HG03095 (cell line): ENCODE measurements at regions not wholly inside any gene's neighbourhood (a gene's known extent, or its start where the extent isn't known, plus 50 kb on each side); places are given as distances from the start of the nearest gene placed in this dataset.
"Not testable (repeated sequence)": the region's sequence is repeated elsewhere in the genome, so short reads cannot be mapped to it uniquely, and the experiment has no call there.

Source experiments
- ATAC-seq: cut with Tn5 transposase; IDR thresholded peaks from one replicate; pipeline ENCODE4 v1.9.1; 2021; ENCODE audit warnings: moderate library complexity; ENCODE audit not compliant: unreplicated experiment

DNA sequence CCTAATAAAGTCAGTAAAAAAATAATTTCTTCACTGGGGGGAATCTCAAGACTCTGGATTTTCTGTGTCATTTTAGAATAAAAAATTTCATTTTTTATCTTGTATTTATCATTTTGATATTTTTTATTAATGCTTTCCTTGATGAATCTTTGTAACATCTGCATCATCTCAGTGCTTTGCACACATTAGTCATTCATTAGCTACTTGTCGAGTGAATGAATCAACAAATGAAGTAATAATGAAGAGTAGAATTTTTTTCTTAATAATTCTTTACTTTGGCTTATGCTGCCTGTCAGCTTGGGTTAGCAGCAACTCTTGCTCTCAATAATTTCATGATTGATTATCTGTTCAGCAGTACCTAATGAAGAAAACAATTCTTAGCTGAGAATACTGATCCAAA is 530.8 kb downstream of the GRXCR1 start:
- no peak for ATAC-seq

DNA sequence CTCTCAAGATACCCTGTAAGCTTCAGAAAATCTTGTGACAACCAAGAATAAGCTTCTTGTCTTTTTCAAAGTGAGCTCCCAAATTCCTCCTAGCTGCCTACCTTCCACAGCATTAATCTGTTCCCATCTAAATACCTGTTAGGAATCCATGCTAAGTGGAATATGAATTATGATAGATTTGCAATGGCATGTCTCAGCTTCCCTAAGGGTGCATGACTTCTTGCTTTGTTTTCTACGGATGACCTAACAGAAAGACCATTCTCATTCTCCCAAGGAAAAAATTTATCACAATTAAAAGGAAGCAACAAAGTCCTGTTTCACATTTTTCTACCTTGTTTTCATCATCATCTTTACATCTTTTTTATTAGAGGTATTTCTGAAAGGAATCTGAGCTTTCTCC is 532.7 kb downstream of the GRXCR1 start:
- ATAC-seq = no peak

DNA sequence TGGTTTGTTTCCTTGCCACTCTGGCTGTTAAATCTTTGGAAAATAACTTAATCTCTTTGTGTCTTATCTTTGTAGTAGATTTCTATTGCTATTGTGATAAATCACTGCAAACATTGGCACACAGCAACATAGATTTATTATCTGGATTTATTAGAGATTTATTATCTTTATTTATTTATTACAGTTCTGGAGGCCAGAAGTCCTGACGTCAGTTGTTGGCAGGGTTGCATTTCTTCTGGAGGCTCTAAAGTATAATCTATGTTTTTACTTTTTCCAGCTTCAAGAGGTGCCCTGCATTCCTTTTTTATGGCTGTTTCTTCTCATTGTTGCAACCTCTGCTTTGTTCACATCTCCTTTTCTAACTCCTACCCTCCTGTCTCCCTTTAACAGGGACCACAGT is 542.8 kb downstream of the GRXCR1 start:
- no peak for ATAC-seq

DNA sequence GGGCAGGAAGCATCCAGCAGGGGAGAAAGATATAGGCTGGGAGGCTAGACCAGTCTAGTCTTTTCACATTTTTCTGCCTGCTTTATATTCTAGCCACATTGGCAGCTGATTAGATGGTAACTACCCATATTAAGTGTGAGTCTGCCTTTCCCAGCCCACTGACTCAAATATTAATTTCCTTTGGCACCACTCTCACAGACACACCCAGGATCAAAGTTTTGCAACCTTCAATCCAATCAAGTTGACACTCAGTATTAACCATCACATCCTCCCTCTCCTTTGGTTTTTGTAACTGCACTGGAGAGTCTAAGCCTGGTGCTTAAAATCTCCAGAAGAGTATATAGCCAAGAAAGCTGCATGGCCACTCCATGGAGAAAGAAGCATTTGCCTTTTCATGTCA is 560.4 kb downstream of the GRXCR1 start:
- no peak for ATAC-seq

DNA sequence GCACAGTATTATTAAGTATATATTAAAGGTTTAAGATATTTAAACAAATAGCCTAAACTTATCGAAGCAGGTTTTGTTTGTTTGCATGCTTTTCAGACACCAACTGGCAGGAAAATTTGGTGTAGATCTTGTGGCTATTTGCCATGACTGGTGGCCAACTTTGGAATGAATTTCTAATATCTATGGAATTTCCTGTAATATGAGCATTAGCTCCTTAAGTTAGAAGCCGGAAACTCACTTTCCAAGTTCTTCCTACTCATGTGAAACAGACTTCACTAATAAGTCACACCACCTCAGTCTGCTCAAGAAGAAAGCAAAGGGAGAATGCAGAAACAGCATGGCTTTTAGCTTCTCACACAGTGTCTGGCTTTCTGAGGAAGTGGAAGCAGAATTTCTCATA is 563.9 kb downstream of the GRXCR1 start:
- ATAC-seq = no peak

DNA sequence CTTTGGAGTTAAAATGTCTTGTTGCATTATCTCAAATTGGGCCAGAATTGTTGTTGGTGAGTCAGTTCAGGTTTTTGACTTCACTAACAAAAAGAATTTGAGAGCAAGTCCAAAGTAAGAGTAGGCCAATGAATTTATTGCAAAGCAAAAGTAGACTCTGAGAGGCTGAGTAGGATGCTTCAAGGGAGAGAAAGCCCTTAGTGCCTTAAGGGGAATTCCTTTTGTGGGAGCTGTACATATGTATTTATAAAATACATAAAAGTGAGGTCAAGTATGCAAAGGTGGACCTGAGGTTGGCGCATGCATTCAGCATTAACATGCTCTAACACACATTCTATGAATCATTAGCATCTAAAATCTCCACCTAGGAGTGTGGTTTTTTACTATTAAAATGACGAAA is 565.4 kb downstream of the GRXCR1 start:
- no peak for ATAC-seq

DNA sequence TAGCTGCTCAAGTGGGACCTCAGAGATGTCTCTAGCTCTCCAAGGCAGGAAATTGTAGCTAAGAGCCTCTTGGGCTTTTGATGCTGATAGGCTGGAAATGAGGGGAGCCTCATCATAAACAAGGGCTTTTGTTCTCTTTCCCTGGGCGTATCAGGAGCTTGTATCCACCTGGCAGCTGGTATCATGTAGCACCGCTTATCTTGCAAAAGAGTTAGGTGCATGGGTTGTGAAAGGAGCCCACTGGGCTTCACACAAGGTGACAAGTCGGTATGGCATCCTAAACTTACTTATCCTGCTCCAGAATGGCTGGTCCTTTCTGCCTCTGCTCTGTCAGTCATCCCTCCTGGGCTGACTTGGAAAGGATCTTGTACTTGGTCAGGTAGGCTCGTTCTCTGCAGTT is 565.8 kb downstream of the GRXCR1 start:
- ATAC-seq = no peak

DNA sequence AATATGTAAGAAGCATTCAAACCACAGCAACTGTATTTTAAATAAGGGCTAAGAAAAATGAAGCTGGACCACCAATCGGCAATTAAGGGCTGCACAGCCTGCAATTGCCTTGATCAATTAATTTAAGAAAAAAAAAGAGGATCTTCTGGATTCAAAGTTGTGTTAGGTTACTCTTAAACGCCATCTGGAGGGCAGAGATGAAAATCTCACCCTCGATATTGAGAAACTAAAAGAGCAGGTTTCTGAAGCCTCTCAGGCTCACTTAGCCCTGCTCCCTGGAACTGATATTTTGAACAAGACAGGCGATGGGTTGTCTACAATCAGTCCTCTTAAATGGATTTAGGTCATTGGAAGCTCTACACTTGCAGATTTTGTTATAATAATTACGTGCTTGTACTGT is 579.4 kb downstream of the GRXCR1 start:
- ATAC-seq = no peak

DNA sequence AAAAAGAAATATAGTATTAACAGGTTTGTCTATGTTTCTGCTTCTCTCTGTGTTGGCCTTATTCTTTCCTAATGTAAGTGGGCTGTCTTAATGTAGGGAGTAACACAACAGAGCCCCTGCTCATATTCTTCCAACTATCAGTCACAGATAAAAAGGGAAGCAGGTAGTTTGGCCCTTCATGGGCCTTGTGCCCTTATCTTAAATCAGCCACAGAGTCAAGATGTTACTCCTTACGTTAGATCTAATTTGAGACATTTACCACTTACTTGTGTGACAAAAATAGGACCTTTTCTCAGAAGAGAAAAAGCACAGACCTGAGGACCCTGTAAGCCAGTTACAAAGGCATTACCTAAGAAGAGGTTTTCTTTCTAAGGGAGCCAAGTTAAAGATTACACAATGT is 589.0 kb downstream of the GRXCR1 start:
- ATAC-seq = no peak

DNA sequence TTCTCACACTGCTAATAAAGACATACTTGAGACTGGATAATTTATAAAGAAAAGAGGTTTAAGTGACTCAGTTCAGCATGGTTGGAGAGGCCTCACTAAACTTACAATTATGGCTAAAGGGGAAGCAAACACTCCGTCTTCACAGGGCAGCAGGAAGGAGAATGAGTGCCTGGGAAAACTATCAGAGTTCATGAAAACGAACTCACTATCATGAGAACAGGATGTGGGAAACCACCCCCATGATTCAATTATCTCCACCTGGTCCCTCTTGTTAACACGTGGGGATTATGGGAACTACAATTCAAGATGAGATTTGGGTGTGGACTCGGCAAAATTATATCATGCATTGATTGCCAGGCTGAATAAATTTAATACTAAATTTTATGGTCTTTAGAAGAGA is 592.7 kb downstream of the GRXCR1 start:
- no peak for ATAC-seq

DNA sequence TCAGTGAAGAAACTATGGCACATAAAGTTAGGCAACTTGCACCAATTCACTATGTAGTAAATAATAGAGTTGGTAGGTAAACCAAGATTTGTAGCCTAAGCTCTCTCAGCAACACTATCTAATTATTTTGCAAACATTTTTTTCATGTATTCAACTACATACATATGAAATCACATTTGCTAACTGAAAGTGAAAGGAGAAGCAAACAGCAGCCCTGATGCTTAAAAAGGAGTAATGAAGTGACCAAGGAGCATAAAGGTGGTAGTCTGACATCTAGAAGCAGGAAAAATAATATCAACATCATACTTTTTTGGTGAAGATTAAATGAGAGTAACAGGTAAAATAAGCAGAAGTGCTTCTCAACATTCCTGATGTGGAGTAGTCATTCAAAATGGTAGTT is 603.7 kb downstream of the GRXCR1 start:
- no peak for ATAC-seq

DNA sequence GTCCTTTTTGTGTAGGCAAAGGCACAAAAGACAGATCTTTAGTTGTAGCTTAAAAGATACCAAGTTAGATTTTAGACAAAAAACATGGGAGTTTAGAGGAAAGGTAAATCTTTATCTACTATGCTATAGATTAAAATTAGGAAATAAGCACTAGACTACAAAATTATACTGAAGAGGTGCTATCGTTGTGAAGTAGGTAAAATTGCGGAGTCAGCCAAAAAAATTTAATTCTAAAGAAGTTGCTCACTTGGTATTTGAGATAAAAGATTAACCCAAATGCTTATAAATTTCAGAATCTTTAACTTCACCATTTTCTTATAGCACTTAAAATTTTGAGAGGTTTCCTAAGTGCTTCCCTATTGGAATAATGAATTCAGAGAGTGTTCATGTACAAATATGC is 604.1 kb downstream of the GRXCR1 start:
- ATAC-seq = no peak

DNA sequence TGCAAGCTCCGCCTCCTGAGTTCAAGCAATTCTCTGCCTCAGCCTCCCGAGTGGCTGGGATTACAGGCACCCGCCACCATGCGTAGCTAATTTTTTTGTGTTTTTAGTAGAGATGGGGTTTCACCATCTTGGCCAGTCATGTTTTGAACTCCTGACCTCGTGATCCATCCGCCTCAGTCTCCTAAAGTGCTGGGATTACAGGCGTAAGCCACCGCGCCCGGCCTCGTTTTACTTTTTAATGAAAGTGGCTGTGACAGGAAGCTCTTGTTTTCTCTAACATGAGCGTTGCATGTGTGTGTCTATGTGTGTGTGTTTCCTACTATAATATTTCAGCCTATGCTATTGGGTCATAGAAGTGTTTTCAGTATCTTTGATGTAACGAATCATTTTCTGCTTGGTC is 613.3 kb downstream of the GRXCR1 start:
- not testable (repeated sequence) for ATAC-seq

DNA sequence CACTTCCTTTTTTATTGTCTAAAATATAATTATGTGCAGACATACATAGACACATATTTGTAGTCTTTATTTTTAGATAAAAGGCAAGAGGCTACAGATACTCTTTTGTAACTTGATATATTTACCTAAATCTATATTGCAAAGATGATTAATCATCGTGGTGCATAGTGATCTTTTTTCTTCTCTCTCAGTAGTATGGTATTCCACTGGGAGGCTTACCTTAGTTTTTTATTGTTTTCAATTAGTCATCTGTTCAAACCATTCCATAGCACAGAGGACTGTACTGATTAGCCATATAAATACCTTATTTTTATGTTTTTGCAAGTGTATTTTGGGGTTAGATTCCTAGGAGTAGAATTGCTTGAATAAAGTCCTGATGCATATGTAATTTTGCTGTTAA is 619.7 kb downstream of the GRXCR1 start:
- no peak for ATAC-seq

DNA sequence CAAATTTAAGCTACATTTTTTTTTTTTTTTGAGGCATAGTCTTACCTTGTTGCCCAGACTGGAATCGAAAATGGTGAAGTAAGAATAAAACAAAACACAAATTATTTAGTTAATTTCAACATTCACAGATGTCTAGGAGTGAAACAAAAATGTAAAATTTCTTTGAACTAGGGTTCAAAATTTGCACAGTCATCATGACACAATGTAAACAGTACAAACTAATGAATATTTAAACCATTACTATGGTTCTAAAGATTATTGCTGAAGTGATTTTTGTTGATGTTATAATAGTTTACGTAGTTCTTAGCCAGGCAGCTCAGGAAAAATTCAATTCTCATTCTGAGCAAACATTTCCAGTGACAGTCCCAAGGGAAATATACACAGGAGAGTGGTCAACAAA is 633.1 kb downstream of the GRXCR1 start:
- ATAC-seq = no peak

DNA sequence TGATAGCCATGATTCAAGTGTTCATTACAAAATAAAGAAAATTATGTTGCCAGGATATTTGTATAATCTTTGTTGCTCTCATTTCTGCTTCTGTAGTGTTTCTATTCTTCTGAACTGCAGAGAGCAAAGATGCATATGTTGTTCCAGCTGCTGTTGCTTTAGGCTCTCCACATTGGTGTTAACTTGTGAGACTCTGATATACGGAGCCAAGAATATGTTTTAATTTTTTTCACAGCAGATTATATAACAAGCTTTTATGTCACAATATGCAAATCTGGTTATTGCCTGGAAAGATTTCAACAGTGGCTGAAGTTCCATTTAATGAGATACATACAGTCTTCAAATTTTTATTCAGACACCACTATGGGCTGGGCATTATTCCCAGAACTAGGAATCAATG is 655.0 kb downstream of the GRXCR1 start:
- no peak for ATAC-seq

DNA sequence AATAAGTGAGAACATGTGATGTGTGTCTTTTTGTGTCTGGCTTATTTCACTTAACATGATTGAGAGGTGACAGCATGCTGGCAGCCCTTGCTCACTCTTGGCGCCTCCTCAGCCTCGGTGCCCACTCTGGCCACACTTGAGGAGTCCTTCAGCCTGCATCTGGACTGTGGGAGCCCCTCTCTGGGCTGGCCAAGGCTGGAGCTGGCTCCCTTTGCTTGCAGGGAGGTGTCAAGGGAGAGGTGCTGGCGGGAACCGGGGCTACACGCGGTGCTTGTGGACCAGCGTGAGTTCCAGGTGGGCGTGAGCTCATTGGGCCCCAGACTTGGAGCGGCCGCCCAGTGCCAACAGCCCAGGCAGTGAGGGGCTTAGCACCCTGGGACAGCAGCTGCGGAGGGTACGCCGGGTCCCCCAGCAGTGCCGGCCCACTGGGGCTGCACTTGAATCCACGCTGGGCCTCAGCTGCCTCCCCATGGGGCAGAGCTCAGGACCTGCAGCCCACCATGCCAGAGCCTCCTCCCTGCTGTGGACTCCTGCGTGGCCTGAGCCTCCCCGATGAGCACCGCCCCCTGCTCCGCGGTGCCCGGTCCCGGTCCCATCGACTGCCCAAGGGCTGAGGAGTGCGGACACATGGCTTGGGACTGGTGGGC is 658.6 kb downstream of the GRXCR1 start:
- ATAC-seq = no peak

DNA sequence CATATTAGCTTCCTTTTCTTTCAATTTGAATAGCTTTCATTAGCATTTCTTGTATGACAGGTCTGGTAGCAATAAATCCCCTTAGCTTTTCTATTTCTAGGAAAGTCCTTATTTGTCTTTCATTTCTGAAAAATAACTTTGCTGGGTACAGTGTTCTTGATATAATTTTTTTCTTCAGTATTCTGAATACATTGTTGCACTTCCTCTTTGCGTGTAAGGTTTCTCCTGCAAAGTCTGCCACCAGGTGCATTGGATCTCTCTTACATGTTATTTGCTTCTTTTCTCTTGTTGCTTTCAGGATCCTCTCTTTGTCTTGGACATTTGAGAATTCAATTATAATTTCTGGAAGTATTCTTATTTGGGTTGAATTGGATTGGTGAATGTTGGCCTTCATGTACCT is 663.7 kb downstream of the GRXCR1 start:
- ATAC-seq = no peak

DNA sequence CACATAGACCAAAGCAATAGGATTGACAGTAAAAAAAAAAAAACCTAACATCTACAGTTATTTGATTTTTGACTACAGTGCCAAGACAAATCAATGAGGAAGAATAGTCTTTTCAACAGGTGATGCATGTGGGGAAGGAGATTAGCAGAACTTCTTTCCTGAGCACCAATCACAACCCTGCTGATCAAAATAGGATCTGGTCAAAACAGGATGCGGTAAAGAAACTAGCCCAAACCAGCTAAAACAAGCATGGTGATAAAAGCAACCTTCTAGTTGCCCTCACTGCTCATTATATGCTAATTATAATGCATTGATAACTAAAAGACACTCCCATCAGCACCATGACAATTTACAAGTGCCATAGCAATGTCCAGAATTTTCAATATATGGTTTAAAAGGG is 667.5 kb downstream of the GRXCR1 start:
- no peak for ATAC-seq

DNA sequence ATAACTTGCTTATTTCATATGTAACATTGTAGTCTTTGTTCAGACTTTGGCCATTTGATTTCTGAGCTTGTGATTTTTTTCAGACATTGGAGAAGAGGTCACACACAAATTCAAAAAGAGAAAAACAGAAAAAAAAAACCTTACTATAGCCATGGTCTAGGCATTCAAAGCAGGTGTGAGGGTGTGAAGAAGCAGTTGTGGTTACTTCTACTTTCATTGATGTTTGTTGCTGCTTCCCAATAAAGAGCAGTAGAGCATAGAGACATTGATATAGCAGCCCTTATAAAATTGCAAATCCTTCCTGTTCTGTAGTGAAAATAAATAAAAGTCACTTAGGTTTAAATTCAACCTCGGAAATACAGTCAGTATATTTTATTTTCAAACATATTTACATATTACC is 671.6 kb downstream of the GRXCR1 start:
- ATAC-seq = no peak

DNA sequence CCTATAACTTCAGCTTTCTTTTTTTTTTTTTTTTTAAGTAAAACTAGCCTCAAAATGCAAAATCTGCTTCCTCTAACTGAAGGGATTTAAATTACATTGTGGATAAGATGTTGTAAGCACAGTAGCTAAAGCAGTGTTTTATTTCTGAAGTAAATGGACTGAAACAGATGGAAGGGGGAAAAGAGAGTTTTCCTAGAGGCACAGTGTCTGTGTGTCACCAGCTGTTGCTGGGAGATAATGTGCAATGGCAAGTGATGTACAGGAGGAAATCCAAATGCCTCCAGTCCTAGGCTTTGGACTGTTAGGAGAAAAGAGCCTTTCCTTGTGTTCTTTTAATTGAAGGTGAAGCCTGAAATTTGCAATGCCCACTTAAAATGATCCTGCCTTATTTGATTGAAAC is 672.1 kb downstream of the GRXCR1 start:
- ATAC-seq = no peak

DNA sequence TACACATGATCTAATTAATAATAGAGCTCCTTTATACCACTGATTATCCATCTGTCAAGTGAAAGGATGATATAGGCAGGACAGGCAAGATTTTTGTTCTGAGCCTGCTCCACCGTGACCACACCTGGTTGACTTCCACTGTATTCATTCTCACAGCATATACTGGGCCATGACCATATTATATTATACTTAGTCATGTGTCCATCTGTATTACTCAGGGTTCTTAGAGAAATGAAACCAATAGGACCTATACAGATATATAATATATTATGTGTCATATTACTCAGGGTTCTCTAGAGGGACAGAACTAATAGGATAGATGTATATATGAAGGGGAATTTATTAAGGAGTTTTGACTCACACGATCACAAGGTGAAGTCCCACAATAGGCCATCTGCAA is 675.1 kb downstream of the GRXCR1 start:
- ATAC-seq = no peak

DNA sequence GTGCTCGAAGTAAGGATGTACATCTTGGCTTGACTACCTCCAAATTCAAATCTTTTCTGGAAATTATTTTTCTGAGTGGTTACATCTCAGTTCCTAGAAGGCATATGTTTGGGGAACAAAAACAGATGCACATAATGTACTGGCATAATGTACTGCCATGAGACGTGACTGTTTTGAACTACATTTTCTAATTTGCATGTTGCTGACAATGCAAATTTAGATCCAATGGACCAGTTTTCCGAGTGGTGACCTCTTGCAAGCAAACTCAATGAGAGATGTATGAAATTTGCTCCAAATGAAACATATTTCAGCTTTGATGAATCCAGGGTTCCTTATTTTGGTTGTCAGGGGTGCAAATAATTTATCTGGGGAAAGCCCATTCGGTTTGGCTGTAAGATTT is 694.3 kb downstream of the GRXCR1 start:
- ATAC-seq = no peak

DNA sequence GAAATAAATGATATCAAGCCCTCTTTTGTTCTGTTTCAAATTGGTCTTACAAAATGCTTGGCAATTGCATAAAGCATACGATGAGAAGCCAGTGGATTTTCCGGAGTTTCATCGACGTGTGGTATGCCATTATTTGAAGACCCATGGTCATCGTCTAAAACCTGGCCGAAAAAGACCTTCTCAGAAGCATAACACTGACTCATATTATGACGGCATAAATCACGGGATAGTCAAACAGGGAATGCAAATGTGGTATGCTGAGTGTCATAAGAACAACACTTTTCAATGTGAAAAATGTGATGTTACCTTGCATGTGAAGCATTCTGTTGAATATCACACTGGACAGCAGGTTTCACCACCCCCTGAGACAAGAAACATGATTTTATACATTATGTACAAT is 695.2 kb downstream of the GRXCR1 start:
- no peak for ATAC-seq
